IgD-negative memory B cell (primary cell): ENCODE measurements at regions not wholly inside any gene's neighbourhood (a gene's known extent, or its start where the extent isn't known, plus 50 kb on each side); places are given as distances from the start of the nearest gene placed in this dataset.
"Not testable (repeated sequence)": the region's sequence is repeated elsewhere in the genome, so short reads cannot be mapped to it uniquely, and the experiment has no call there.

Experiments
- H3K27ac Mint-ChIP-seq, 3 donors: one replicate each; pipeline ENCODE4 v1.8.0; 2020 to 2022; ENCODE audit warnings: mild to moderate bottlenecking in 3 of 3, mixed read lengths in 3 of 3, moderate library complexity in 1 of 3
- H3K27me3 Mint-ChIP-seq: one replicate; pipeline ENCODE4 v1.8.0; 2021; ENCODE audit warnings: mixed read lengths
- H3K36me3 Mint-ChIP-seq: one replicate; pipeline ENCODE4 v1.8.0; 2020; ENCODE audit warnings: mild to moderate bottlenecking, mixed read lengths
- H3K4me1 Mint-ChIP-seq, 3 donors: one replicate each; pipeline ENCODE4 v1.8.0; 2020 to 2022; ENCODE audit warnings: mixed read lengths in 3 of 3, mild to moderate bottlenecking in 1 of 3
- H3K4me3 Mint-ChIP-seq, 4 donors: one replicate each; pipeline ENCODE4 v1.8.0; 2020 to 2022; ENCODE audit warnings: mild to moderate bottlenecking in 4 of 4, mixed read lengths in 4 of 4, moderate library complexity in 3 of 4
- H3K9me3 Mint-ChIP-seq, 3 donors: one replicate each; pipeline ENCODE4 v1.8.0; 2020 to 2021; ENCODE audit warnings: mixed read lengths in 3 of 3, mild to moderate bottlenecking in 1 of 3

DNA sequence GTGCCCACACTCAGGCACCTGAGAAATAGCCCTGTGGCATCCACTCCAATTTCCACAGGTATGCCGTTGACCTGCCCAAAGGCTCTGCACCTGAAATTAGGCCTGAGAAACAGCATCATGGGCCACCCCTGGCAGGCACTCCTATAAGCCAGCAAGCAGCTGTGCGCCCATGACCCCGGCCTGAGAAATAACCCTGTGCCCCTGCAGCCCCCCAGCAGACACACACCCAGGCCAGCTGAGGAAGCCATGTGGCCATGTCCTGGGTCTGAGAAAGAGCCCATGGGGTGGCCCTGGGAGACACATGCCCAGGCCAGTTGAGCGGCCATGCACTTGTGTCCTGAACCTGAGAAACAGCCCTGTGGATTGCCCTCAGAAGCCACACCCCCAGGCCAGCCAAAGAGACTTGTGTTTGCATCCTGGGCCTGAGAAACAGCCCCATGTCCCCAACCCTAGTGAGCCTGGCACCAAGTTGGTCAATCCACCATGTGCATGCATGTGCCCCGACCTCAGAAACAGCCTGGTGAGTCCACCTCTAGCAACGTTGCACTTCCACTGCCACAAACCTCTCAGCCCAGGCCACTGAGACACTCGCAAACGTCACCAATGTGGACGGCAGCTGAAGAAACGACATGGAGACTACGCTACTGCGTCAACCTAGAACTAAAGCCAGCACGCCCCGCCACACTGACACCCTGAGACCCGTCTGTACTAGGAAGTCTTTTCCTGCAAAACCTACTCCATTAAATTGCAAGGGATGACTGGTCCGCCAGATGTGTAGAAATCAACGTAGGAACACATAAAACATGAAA lies 411.9 kb downstream of the TMEM121 start:
- H3K27ac Mint-ChIP-seq, result no peak overlapping the region
- peaks cover 1% of the 10 kb centered on the region for H3K36me3 Mint-ChIP-seq
- H3K4me3 Mint-ChIP-seq, result no peak overlapping the region
- peaks cover 0 to 6% (median 4%) of the 10 kb centered on the region in 3 donors for H3K9me3 Mint-ChIP-seq
- H3K4me1 Mint-ChIP-seq, result peaks cover 4 to 8% (median 5%) of the 10 kb centered on the region in 3 donors
- H3K27me3 Mint-ChIP-seq, result no peaks in the 10 kb centered on the region

DNA sequence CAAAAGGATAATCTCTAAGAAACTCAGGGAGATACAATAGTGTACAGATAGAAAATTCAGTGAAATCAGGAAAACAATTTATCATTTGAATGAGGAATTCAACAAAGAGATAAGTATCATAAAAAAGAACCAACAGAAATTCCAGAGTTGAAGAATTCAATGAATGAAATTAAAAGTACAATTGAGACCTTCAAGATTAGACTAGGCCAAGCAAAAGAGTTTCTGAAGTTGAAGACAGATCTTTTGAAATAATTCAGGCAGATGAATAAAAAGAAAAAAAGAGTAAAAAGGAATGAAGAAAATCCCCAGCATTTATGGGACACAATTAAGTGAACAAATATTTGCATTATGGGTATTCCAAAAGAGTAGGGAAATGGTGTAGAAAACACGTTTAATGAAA lies 412.6 kb downstream of the TMEM121 start:
- peak overlapping the region in 1 of 3 donors; percentile 59 for H3K27ac Mint-ChIP-seq
- H3K4me1 Mint-ChIP-seq, result peaks cover 4 to 8% (median 5%) of the 10 kb centered on the region in 3 donors
- peaks cover 0 to 6% (median 4%) of the 10 kb centered on the region in 3 donors for H3K9me3 Mint-ChIP-seq
- H3K36me3 Mint-ChIP-seq, result peaks cover 1% of the 10 kb centered on the region
- peak overlapping the region in 1 of 4 donors; percentile 37 for H3K4me3 Mint-ChIP-seq
- no peaks in the 10 kb centered on the region for H3K27me3 Mint-ChIP-seq

DNA sequence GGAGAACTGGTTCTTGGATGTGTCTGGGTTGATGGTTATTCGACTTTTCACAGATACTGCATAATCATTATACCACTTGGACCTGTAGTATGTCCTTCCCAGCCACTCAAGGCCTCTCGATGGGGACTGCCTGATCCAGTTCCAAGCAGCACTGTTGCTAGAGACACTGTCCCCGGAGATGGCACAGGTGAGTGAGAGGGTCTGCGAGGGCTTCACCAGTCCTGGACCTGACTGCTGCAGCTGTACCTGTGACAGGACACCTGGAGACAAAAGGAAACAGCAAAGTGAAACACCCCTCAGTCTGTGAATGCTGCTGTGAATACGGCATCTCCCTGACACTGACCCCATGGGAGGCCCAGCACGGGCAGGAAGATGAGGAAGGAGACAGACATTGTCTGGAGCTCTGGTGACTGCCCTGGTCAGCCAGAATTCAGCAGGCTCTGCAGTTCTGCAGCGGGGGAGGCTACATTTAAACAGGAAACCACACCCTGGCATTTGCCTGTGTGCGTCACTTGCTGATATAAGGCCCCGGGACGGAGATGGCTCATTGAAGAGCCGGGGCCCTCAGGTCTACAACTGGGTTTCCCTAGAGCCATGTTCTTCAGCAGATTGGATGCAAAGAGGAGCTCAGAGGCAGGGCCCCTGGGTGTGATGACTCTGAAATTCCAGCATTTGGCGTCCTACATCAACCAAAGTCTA lies 413.6 kb downstream of the TMEM121 start:
- peaks cover 4 to 15% (median 7%) of the 10 kb centered on the region in 3 donors for H3K4me1 Mint-ChIP-seq
- no peaks in the 10 kb centered on the region for H3K27me3 Mint-ChIP-seq
- H3K4me3 Mint-ChIP-seq, result peak overlapping the region; percentile 30 to 72 (median 69)
- peak overlapping the region; percentile 7 to 84 (median 80) for H3K27ac Mint-ChIP-seq
- H3K9me3 Mint-ChIP-seq, result peaks cover 0 to 6% (median 4%) of the 10 kb centered on the region in 3 donors
- peaks cover 1% of the 10 kb centered on the region for H3K36me3 Mint-ChIP-seq

DNA sequence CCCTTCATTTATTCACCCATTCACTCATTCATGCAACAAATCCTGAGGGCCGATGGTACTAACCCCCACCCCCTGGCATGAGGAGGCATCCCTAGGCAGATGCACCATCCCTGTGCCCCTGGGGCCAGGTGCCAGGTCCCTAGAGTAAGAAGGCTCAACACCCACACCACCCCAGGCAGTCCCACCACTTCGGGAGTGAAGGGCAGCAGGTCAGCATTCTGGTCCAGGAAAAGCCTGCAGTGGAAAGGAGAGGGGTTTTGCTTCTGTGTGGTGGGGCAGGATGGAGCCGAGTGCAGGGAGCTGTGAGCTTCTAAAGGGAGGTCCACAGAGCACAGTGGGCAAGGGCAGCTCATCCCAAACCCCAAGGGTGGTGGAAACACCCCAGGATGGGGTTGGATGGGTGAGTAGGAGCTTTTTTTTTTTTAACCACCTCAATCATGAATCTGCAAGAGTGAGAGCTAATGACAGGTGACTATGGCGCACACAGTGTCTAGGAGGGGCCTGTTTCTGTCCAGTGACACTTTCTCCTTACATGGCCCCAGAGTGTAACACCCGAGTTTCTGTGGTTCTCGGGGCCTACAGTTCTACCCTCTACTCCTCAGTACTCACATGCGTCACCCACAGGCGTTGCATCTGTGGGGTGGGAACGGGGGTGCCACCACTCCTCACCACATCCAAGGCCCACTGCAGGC lies 414.3 kb downstream of the TMEM121 start:
- H3K27ac Mint-ChIP-seq, result peak overlapping the region in 2 of 3 donors; percentile 80 to 84
- peaks cover 0 to 6% (median 4%) of the 10 kb centered on the region in 3 donors for H3K9me3 Mint-ChIP-seq
- peaks cover 4 to 16% (median 8%) of the 10 kb centered on the region in 3 donors for H3K4me1 Mint-ChIP-seq
- H3K4me3 Mint-ChIP-seq, result peak overlapping the region in 3 of 4 donors; percentile 60 to 71 (median 67)
- H3K27me3 Mint-ChIP-seq, result no peaks in the 10 kb centered on the region
- peaks cover 1% of the 10 kb centered on the region for H3K36me3 Mint-ChIP-seq

GRCh38 chr14:105941226-105942166 lies 415.1 kb downstream of the TMEM121 start:
- Mint-ChIP-seq H3K4me3 (no peak overlapping the region), H3K27ac (peak overlapping the region in 1 of 3 donors; percentile 32), H3K4me1 (peaks cover 4 to 16% (median 8%) of the 10 kb centered on the region in 3 donors)

GRCh38 chr14:105942725-105943124 lies 416.3 kb downstream of the TMEM121 start:
- not testable (repeated sequence) for H3K9me3 Mint-ChIP-seq, H3K27me3 Mint-ChIP-seq, H3K36me3 Mint-ChIP-seq
- peaks cover 4 to 16% (median 8%) of the 10 kb centered on the region in 3 donors for H3K4me1 Mint-ChIP-seq
- peak overlapping the region in 2 of 3 donors; percentile 46 to 67 for H3K27ac Mint-ChIP-seq
- peak overlapping the region in 1 of 4 donors; percentile 73 for H3K4me3 Mint-ChIP-seq

More at GRCh38 chr14:105941226-105942166, 415.1 kb downstream of the TMEM121 start:
- peaks cover 0 to 6% (median 4%) of the 10 kb centered on the region in 3 donors for H3K9me3 Mint-ChIP-seq
- no peaks in the 10 kb centered on the region for H3K27me3 Mint-ChIP-seq
- peaks cover 1% of the 10 kb centered on the region for H3K36me3 Mint-ChIP-seq

- H3K4me3 Mint-ChIP-seq, result peak overlapping the region in 1 of 4 donors; percentile 64
- H3K27me3 Mint-ChIP-seq, result no peaks in the 10 kb centered on the region
- peaks cover 1% of the 10 kb centered on the region for H3K36me3 Mint-ChIP-seq
- peaks cover 10 to 20% (median 10%) of the 10 kb centered on the region in 3 donors for H3K4me1 Mint-ChIP-seq
- peaks cover 0 to under 1% (median under 1%) of the 10 kb centered on the region in 3 donors for H3K9me3 Mint-ChIP-seq
- peak overlapping the region in 1 of 3 donors; percentile 81 for H3K27ac Mint-ChIP-seq
Measured at GRCh38 chr14:105943973-105944602, 417.7 kb downstream of the TMEM121 start.

- Mint-ChIP-seq H3K9me3 (no peaks in the 10 kb centered on the region), H3K27ac (peak overlapping the region in 1 of 3 donors; percentile 81), H3K27me3 (no peaks in the 10 kb centered on the region), H3K4me1 (peaks cover 10 to 22% (median 12%) of the 10 kb centered on the region in 3 donors), H3K36me3 (peaks cover 1% of the 10 kb centered on the region), H3K4me3 (peak overlapping the region in 3 of 4 donors; percentile 61 to 88 (median 64))
Measured at GRCh38 chr14:105944632-105945610, 418.5 kb downstream of the TMEM121 start.

DNA sequence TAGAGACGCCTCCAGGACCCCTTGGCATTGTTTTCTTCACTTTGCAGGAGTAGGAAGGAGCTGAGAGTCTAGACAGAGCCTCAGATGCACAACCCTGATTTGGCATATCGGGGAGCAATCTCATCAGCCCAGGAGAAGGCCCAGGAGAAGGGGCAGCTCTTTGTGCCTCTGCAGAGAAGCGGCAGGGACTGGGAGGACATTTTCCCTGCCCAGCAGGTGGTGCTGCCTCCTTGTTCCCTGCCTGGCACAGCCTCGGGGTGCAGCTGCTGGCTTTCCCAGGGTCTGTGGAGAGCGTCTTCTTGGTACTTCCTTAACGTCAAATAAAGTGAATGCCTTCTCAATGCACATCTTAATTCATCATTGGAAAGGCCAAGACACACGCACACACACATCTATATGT lies 419.5 kb downstream of the TMEM121 start:
- no peaks in the 10 kb centered on the region for H3K27me3 Mint-ChIP-seq
- no peak overlapping the region for H3K4me3 Mint-ChIP-seq
- H3K4me1 Mint-ChIP-seq, result peaks cover 10 to 25% (median 13%) of the 10 kb centered on the region in 3 donors
- H3K9me3 Mint-ChIP-seq, result no peaks in the 10 kb centered on the region
- peaks cover 1% of the 10 kb centered on the region for H3K36me3 Mint-ChIP-seq
- no peak overlapping the region for H3K27ac Mint-ChIP-seq

GRCh38 chr14:105947599-105947998 lies 421.2 kb downstream of the TMEM121 start:
- Mint-ChIP-seq H3K4me1 (peaks cover 15 to 25% (median 16%) of the 10 kb centered on the region in 3 donors), H3K36me3 (peaks cover 1% of the 10 kb centered on the region), H3K4me3 (no peak overlapping the region), H3K9me3 (no peaks in the 10 kb centered on the region), H3K27ac (peak overlapping the region in 1 of 3 donors; percentile 63), H3K27me3 (no peaks in the 10 kb centered on the region)

- peaks cover 17 to 25% (median 18%) of the 10 kb centered on the region in 3 donors for H3K4me1 Mint-ChIP-seq
- H3K4me3 Mint-ChIP-seq, result peak overlapping the region in 1 of 4 donors; percentile 78
- not testable (repeated sequence) for H3K27me3 Mint-ChIP-seq, H3K9me3 Mint-ChIP-seq, H3K36me3 Mint-ChIP-seq
- peak overlapping the region; percentile 82 to 90 (median 83) for H3K27ac Mint-ChIP-seq
Measured at GRCh38 chr14:105948955-105949354, 422.6 kb downstream of the TMEM121 start.

DNA sequence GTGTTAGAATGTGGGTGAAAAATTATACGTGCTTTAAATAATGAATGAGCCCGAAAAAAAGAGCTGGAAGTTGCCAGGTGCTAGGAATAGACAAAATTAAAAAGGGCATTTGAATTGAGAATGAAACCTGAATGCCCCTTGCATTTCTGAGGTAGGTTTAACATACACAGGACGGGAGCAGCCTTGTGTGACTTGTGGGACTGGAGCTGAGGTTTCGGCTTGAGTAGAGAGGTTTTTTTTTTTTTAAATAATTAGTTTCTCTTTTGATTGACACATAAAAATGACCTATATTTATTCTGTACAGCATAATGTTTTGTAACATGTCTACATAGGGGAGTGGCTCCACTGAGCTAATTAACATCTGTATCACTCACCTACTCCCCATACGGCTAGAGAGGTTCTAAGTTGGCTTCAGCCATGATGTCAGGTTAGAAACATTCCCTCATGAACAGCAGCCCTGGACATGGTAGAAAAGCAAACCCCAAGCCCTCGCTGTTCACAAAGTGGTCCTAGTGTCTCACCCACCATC lies 424.0 kb downstream of the TMEM121 start:
- H3K27me3 Mint-ChIP-seq, H3K9me3 Mint-ChIP-seq, H3K36me3 Mint-ChIP-seq: not testable (repeated sequence)
- H3K4me1 Mint-ChIP-seq, result peaks cover 16 to 17% (median 17%) of the 10 kb centered on the region in 3 donors
- peak overlapping the region in 2 of 3 donors; percentile 16 to 87 for H3K27ac Mint-ChIP-seq
- H3K4me3 Mint-ChIP-seq, result peak overlapping the region in 3 of 4 donors; percentile 28 to 82 (median 53)
